ENCODE measurements at regions not wholly inside any gene's neighbourhood (a gene's known extent, or its start where the extent isn't known, plus 50 kb on each side); places are given as distances from the start of the nearest gene placed in this dataset.

GRCh38 chr2:158889135-158889853, 79.1 kb upstream of the TANC1 start:
- Histone ChIP-seq H3K79me2 (ENCODE audit: insufficient read depth, low read length) (no peaks in the 10 kb centered on the region), H3K27ac (ENCODE audit: low read length) (no peak overlapping the region), H3K4me2 (ENCODE audit: insufficient read depth, low read length) (no peak overlapping the region), H3K27me3 (ENCODE audit: insufficient read depth, low read length, poor library complexity) (no peaks in the 10 kb centered on the region), H3K4me1 (ENCODE audit: insufficient read depth, low read length) (no peaks in the 10 kb centered on the region), H3K36me3 (ENCODE audit: insufficient read depth, low read length) (no peaks in the 10 kb centered on the region), H4K20me1 (ENCODE audit: insufficient read depth, low read length) (no peaks in the 10 kb centered on the region), H3K9me3 (ENCODE audit: insufficient read depth, low read length, severe bottlenecking) (no peaks in the 10 kb centered on the region), H2AFZ (ENCODE audit: low read depth, low read length) (no peak overlapping the region), H3K9ac (ENCODE audit: low read depth, low read length) (no peak overlapping the region), H3K4me3 (ENCODE audit: low read depth in 1 of 2, low read length in 2 of 2) (no peak overlapping the region)
- no peak for DNase-seq
- no peak for ATAC-seq (ENCODE audit: insufficient read depth, low read depth)
- TF ChIP-seq CTCF (IDR thresholded peaks at IDR 0.05; ENCODE audit: borderline replicate concordance, extremely low read depth, low read length, poor library complexity, severe bottlenecking) (no peak), EZH2 (IDR thresholded peaks at IDR 0.05; ENCODE audit: borderline replicate concordance, low read depth, low read length, severe bottlenecking) (no peak)

- ATAC-seq (ENCODE audit: insufficient read depth, low read depth), result no peak
- TF ChIP-seq EZH2 (IDR thresholded peaks at IDR 0.05; ENCODE audit: borderline replicate concordance, low read depth, low read length, severe bottlenecking), result no peak
- Histone ChIP-seq H4K20me1 (ENCODE audit: insufficient read depth, low read length) (no peaks in the 10 kb centered on the region), H3K9ac (ENCODE audit: low read depth, low read length) (no peak overlapping the region), H3K9me3 (ENCODE audit: insufficient read depth, low read length, severe bottlenecking) (no peaks in the 10 kb centered on the region), H3K36me3 (ENCODE audit: insufficient read depth, low read length) (no peaks in the 10 kb centered on the region), H3K4me3 (ENCODE audit: low read depth in 1 of 2, low read length in 2 of 2) (no peak overlapping the region), H3K27me3 (ENCODE audit: insufficient read depth, low read length, poor library complexity) (no peaks in the 10 kb centered on the region), H3K27ac (ENCODE audit: low read length) (no peak overlapping the region), H2AFZ (ENCODE audit: low read depth, low read length) (no peak overlapping the region), H3K4me1 (ENCODE audit: insufficient read depth, low read length) (no peaks in the 10 kb centered on the region), H3K79me2 (ENCODE audit: insufficient read depth, low read length) (no peaks in the 10 kb centered on the region), H3K4me2 (ENCODE audit: insufficient read depth, low read length) (no peak overlapping the region)
- no peak for DNase-seq
These were observed 78.0 kb upstream of the TANC1 start for GRCh38 chr2:158890296-158890905.

GRCh38 chr2:158893026-158893425, 75.4 kb upstream of the TANC1 start:
- no peaks in the 10 kb centered on the region for H3K9me3 ChIP-seq (ENCODE audit: insufficient read depth, low read length, severe bottlenecking)
- DNase-seq, result no peak
- no peak for TF ChIP-seq CTCF (IDR thresholded peaks at IDR 0.05; ENCODE audit: borderline replicate concordance, extremely low read depth, low read length, poor library complexity, severe bottlenecking)
- TF ChIP-seq EZH2 (IDR thresholded peaks at IDR 0.05; ENCODE audit: borderline replicate concordance, low read depth, low read length, severe bottlenecking), result no peak
- no peak overlapping the region for H3K4me2 ChIP-seq (ENCODE audit: insufficient read depth, low read length)
- H3K27ac ChIP-seq (ENCODE audit: low read length), result no peak overlapping the region
- H3K4me3 ChIP-seq (ENCODE audit: low read depth in 1 of 2, low read length in 2 of 2), result no peak overlapping the region
- no peaks in the 10 kb centered on the region for H3K36me3 ChIP-seq (ENCODE audit: insufficient read depth, low read length)
- no peaks in the 10 kb centered on the region for H3K27me3 ChIP-seq (ENCODE audit: insufficient read depth, low read length, poor library complexity)
- H3K79me2 ChIP-seq (ENCODE audit: insufficient read depth, low read length), result no peaks in the 10 kb centered on the region
- no peaks in the 10 kb centered on the region for H4K20me1 ChIP-seq (ENCODE audit: insufficient read depth, low read length)
- H3K4me1 ChIP-seq (ENCODE audit: insufficient read depth, low read length), result no peaks in the 10 kb centered on the region
- 0 out of 3 replicates have a peak, but pooled peaks have one; percentile 33 for ATAC-seq (ENCODE audit: insufficient read depth, low read depth)
- H3K9ac ChIP-seq (ENCODE audit: low read depth, low read length), result no peak overlapping the region
- no peak overlapping the region for H2AFZ ChIP-seq (ENCODE audit: low read depth, low read length)

- H4K20me1 ChIP-seq (ENCODE audit: insufficient read depth, low read length), result no peaks in the 10 kb centered on the region
- DNase-seq (no peak), ATAC-seq (ENCODE audit: insufficient read depth, low read depth) (no peak)
- H3K36me3 ChIP-seq (ENCODE audit: insufficient read depth, low read length), result no peaks in the 10 kb centered on the region
- no peaks in the 10 kb centered on the region for H3K27me3 ChIP-seq (ENCODE audit: insufficient read depth, low read length, poor library complexity)
- H3K9ac ChIP-seq (ENCODE audit: low read depth, low read length), result no peak overlapping the region
- H3K4me3 ChIP-seq (ENCODE audit: low read depth in 1 of 2, low read length in 2 of 2), result no peak overlapping the region
- no peaks in the 10 kb centered on the region for H3K4me1 ChIP-seq (ENCODE audit: insufficient read depth, low read length)
- H3K27ac ChIP-seq (ENCODE audit: low read length), result no peak overlapping the region
- no peak overlapping the region for H2AFZ ChIP-seq (ENCODE audit: low read depth, low read length)
- TF ChIP-seq CTCF (IDR thresholded peaks at IDR 0.05; ENCODE audit: borderline replicate concordance, extremely low read depth, low read length, poor library complexity, severe bottlenecking), result no peak
- no peak for TF ChIP-seq EZH2 (IDR thresholded peaks at IDR 0.05; ENCODE audit: borderline replicate concordance, low read depth, low read length, severe bottlenecking)
- H3K79me2 ChIP-seq (ENCODE audit: insufficient read depth, low read length), result no peaks in the 10 kb centered on the region
- no peaks in the 10 kb centered on the region for H3K9me3 ChIP-seq (ENCODE audit: insufficient read depth, low read length, severe bottlenecking)
- no peak overlapping the region for H3K4me2 ChIP-seq (ENCODE audit: insufficient read depth, low read length)
These were observed 75.0 kb upstream of the TANC1 start for GRCh38 chr2:158893474-158893873.
